ENCODE measurements at regions not wholly inside any gene's neighbourhood (a gene's known extent, or its start where the extent isn't known, plus 50 kb on each side); places are given as distances from the start of the nearest gene placed in this dataset.
A peak's percentile ranks its signal among the peaks of the same experiment; 100 is the strongest.

DNA sequence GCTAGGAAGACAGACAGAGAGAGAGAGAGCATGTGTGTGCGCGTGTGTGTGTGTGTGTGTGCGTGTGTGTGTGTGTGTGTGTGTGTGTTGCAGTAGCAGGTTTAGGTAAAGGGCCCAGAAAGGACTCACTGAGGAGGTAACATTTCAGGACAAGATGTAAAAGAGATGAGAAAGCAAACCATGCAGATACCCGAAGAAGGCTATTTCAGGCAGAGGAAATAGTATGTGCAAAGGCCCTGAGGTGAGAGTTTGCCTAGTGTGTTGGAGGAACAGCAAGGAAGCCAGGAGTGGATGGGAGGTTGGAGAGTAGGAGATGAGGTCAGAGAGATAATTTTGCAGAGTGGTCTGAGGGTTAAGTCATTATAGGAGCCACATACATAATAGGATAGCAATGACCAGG is 754.3 kb upstream of the TBX3 start:
- TF ChIP-seq, protein P1, sequence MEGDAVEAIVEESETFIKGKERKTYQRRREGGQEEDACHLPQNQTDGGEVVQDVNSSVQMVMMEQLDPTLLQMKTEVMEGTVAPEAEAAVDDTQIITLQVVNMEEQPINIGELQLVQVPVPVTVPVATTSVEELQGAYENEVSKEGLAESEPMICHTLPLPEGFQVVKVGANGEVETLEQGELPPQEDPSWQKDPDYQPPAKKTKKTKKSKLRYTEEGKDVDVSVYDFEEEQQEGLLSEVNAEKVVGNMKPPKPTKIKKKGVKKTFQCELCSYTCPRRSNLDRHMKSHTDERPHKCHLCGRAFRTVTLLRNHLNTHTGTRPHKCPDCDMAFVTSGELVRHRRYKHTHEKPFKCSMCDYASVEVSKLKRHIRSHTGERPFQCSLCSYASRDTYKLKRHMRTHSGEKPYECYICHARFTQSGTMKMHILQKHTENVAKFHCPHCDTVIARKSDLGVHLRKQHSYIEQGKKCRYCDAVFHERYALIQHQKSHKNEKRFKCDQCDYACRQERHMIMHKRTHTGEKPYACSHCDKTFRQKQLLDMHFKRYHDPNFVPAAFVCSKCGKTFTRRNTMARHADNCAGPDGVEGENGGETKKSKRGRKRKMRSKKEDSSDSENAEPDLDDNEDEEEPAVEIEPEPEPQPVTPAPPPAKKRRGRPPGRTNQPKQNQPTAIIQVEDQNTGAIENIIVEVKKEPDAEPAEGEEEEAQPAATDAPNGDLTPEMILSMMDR (IDR thresholded peaks at IDR 0.05; ENCODE audit: low read length, missing control alignments): no peak
- no peak for DNase-seq (ENCODE audit: low read depth)
- H3K4me3 ChIP-seq (replicated peaks; ENCODE audit: low read depth, low read length): no peak overlapping the region

DNA sequence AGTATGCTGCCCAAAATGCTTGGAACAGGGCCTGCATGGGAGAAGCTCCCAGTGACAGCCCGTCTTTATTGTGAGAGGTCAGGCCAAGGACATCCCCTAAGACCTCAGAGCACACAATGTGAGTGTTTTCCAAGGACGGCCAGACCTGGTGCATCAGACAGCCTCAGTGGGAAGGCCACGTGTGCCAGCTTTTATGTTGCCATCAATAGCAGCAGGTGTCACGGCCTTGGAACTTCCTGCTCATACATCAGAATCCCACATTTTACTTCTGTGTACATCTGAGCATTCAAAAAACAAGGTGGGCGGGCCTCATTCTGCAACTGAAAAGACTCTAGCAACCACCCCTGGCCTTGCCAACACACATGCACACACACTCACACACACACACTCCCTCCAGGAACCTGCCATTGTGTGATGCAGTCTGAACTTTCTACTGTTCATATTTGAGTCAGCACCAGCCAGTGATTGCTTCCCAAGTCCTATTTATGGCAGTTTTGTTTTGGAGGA is 753.1 kb upstream of the TBX3 start:
- no peak overlapping the region for H3K4me3 ChIP-seq (replicated peaks; ENCODE audit: low read depth, low read length)
- TF ChIP-seq, protein P1 (IDR thresholded peaks at IDR 0.05; ENCODE audit: low read length, missing control alignments): no peak
- peak; percentile 53 for DNase-seq (ENCODE audit: low read depth)

DNA sequence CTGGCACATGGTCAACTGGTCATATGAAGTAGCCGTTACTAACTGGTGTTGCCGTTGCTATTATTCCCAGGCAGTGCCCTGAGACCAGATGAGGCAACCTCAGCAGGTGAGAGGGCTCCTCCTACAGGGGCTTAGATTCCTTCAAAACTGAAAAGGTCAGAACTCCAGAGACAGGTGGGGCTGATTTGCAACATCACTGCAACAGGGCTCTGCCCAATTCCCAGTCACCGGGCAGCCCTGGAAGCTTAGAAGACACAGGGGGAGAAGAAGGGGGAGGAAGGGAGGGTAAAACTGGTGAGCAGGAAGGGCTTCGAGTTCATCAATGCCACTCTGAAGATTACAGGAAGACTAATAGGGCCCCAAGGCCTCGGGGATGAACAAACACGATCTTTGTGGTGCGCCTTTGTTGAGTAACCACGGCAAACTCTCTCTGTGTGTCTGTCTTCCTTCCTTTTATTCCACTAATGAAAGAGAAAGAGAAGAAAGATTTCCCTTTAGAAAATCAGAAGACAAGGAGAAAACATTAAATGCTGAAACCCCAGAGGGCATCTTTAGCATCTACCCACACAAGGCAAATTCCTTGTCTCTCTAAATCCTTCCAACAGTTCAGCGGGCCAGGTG is 749.1 kb upstream of the TBX3 start:
- TF ChIP-seq, protein P1 (IDR thresholded peaks at IDR 0.05; ENCODE audit: low read length, missing control alignments): no peak
- DNase-seq (ENCODE audit: low read depth): no peak
- no peak overlapping the region for H3K4me3 ChIP-seq (replicated peaks; ENCODE audit: low read depth, low read length)

DNA sequence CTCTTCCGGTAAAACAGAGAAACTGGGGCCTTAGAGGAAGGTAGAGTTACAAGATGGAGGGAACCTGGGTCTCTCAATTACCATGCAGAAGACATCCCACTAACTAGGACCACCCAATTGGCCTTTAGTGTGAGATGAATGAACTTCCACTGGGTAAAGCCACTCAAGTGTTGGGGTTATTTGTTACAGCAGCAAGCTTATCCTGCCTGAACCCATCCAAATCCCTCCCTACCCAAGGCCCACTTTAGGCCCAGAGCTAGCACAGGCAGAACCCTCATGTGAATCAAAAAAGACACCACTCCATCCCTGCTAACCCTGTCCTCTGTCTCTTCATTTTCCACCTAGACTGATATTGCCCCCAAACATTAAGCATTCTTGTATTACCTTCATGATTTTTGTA is 746.7 kb upstream of the TBX3 start:
- DNase-seq (ENCODE audit: low read depth): no peak
- TF ChIP-seq, protein P1 (IDR thresholded peaks at IDR 0.05; ENCODE audit: low read length, missing control alignments): no peak
- no peak overlapping the region for H3K4me3 ChIP-seq (replicated peaks; ENCODE audit: low read depth, low read length)

DNA sequence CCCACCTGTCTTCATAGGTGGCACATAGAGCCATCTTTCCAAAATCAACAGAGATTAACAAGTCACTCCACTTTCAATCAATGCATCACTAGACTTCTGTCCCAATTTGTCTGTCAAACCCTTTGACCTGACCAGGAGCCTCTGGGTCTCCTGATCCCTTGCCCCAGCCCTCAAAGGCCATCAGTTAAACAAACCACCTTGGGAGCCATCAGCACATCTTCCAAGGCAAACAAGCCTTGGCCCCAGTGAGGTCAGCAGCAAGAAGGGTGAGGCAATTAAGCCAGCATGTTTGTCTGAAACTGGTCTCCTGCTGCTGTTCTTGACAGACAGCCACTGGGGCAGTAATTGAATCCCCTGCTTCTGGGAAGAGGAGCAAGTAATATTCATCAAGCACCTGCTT is 742.8 kb upstream of the TBX3 start:
- H3K4me3 ChIP-seq (replicated peaks; ENCODE audit: low read depth, low read length): no peak overlapping the region
- no peak for DNase-seq (ENCODE audit: low read depth)
- TF ChIP-seq, protein P1 (IDR thresholded peaks at IDR 0.05; ENCODE audit: low read length, missing control alignments): no peak

DNA sequence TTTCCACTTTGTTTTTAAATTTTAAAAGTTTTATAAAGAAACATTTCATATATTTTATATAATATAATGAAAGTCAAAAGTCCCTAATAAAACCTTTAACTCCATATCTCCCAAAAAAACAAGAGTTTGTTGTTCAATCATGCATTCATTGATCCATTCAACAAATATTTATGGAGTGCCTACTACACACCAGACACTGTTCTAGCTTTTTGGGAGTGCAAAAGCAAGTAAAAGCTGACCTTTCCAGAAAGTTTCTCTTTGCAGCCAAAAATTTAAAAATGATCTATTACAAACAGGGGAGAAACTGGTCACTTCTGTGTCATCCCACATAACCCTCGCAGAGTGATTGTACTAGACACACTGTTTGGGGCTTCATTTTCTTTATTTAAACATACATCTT is 740.0 kb upstream of the TBX3 start:
- H3K4me3 ChIP-seq (replicated peaks; ENCODE audit: low read depth, low read length): no peak overlapping the region
- TF ChIP-seq, protein P1 (IDR thresholded peaks at IDR 0.05; ENCODE audit: low read length, missing control alignments): no peak
- no peak for DNase-seq (ENCODE audit: low read depth)

DNA sequence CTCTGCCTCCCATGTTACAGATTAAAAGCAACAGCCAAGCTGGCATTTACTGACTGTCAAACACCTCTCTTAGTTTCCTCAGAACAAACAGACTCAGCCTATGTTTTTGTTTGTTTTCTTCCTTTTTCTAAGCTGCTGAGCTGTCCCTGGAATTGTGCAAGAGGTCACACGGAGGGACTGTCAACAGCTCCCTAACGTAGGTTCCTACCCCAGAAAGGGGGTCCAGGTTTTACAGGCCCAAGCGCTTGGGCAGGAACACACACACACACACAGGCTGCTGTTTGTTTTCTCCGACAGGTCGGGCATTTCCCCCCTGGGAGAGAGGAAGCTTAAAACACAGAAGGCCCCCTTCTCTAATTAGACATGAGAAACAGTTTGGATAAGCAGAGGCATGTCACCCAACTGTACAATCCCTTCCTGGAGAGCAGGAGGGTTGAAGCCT is 739.6 kb upstream of the TBX3 start:
- no peak for DNase-seq (ENCODE audit: low read depth)
- no peak overlapping the region for H3K4me3 ChIP-seq (replicated peaks; ENCODE audit: low read depth, low read length)
- TF ChIP-seq, protein P1 (IDR thresholded peaks at IDR 0.05; ENCODE audit: low read length, missing control alignments): no peak
